Thyroid gland (tissue), 4 donors: ENCODE measurements at regions not wholly inside any gene's neighbourhood (a gene's known extent, or its start where the extent isn't known, plus 50 kb on each side); places are given as distances from the start of the nearest gene placed in this dataset.

Experiments
- POLR2A ChIP-seq, 2 donors: fragments of 450-650 bp; IDR thresholded peaks; one replicate each; pipeline ENCODE4 v1.6.1; 2017; ENCODE audit warnings: antibody characterized with exemption in 2 of 2, mild to moderate bottlenecking in 2 of 2, moderate library complexity in 1 of 2
- TF ChIP-seq, protein P1 (sequence below), 6 experiments: fragments of 200-600 bp in 3 of 6; fragments of 450-650 bp in 3 of 6; sonication (generic) in 3 of 6; IDR thresholded peaks; one replicate each; pipeline ENCODE4 v1.5.1; 2016 to 2019; ENCODE audit warnings: antibody characterized with exemption in 6 of 6, mild to moderate bottlenecking in 2 of 6, inconsistent platforms in 1 of 6, moderate library complexity in 1 of 6

DNA sequence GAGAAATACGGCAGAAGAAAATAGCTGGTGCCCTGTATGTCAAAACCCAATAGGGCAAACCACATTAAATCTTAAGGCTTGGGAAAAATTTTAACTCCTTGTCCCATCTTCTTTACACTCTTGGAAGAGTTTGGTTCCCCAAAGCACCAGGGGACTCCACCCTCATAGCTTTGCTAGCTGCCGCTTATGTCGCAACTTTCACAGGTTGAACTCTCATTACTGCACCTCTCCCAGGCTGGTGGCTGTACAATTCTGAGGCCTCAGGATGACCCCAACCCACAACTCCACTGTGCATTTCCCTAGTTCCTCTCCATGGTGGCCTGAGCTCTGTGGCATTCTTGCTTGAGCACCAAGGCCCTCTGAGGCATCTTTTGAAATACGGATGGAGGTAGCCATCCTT is 1478.8 kb downstream of the FAM133A start:
- TF ChIP-seq POLR2A (IDR thresholded peaks at IDR 0.05), result no peak
- TF ChIP-seq, protein P1, sequence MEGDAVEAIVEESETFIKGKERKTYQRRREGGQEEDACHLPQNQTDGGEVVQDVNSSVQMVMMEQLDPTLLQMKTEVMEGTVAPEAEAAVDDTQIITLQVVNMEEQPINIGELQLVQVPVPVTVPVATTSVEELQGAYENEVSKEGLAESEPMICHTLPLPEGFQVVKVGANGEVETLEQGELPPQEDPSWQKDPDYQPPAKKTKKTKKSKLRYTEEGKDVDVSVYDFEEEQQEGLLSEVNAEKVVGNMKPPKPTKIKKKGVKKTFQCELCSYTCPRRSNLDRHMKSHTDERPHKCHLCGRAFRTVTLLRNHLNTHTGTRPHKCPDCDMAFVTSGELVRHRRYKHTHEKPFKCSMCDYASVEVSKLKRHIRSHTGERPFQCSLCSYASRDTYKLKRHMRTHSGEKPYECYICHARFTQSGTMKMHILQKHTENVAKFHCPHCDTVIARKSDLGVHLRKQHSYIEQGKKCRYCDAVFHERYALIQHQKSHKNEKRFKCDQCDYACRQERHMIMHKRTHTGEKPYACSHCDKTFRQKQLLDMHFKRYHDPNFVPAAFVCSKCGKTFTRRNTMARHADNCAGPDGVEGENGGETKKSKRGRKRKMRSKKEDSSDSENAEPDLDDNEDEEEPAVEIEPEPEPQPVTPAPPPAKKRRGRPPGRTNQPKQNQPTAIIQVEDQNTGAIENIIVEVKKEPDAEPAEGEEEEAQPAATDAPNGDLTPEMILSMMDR (IDR thresholded peaks at IDR 0.05), result no peak
